ENCODE measurements at regions not wholly inside any gene's neighbourhood (a gene's known extent, or its start where the extent isn't known, plus 50 kb on each side); places are given as distances from the start of the nearest gene placed in this dataset.

DNA sequence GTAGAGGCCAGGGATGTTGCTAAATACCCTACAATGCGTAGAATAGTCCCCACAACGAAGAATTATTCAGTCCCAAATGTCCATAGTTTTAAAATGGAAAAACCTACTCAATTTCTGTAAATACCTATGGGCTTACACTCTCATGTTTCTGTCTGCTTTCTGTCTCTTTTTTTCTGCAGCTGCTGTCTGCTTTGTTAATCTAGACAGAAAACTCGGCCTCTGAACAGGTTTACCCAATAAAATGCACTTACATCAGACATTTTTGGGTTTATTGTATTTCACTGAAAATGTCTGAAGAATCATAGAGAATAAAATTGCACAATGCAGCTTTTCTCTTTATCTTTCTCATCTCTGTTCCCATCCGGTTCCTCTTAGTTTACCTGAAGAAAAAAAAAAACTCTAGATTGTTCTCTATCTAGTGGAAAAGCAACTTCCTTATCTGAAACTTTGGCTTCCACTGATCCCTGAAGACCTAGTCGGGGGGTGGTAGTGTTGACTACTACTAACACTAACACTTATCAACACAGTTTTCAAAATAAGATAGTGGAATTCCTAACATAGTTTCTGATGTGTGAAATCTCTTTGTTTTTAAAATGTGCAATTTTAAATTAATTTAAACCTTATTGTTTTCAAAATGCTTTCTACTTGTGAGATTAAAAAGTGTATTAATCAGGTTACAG is 76.9 kb upstream of the CCDC190 start:
- 90% methylated on average over 5 of the region's 5 CpGs; no CpG with 5 or more reads in 1 of the 2 experiments for WGBS, 2 experiments (ENCODE audit: extremely low coverage in 1 of 2, insufficient coverage in 1 of 2, insufficient read length in 1 of 2, insufficient replicate concordance in 2 of 2, low coverage in 1 of 2, low lambda C conversion rate in 2 of 2, missing lambda C conversion rate in 1 of 2)
- no peak overlapping the region for H2AK5ac ChIP-seq (ENCODE audit: low read depth, low read length)
- H4K20me1 ChIP-seq (replicated peaks in 1 of 2; ENCODE audit: control insufficient read depth in 1 of 2, insufficient read depth in 2 of 2, low read length in 2 of 2) = no peaks in the 10 kb centered on the region
- no peaks in the 10 kb centered on the region for H3K36me3 ChIP-seq (ENCODE audit: control insufficient read depth in 2 of 4, insufficient read depth in 4 of 4, low read length in 3 of 4)
- H4K91ac ChIP-seq (replicated peaks; ENCODE audit: insufficient read length, low read length) = no peak overlapping the region
- no peak overlapping the region for H4K8ac ChIP-seq (ENCODE audit: extremely low read depth, insufficient read depth, low read length)
- H3K4me1 ChIP-seq (replicated peaks in 1 of 4; ENCODE audit: control insufficient read depth in 3 of 4, insufficient read depth in 4 of 4, low read length in 3 of 4) = peaks cover 0 to 2% (median under 1%) of the 10 kb centered on the region in 4 experiments; a peak in 2 of 7 replicates
- no peak overlapping the region for H3K9ac ChIP-seq (replicated peaks in 1 of 4; ENCODE audit: extremely low read depth in 1 of 4, low read depth in 3 of 4, low read length in 3 of 4)
- no peaks in the 10 kb centered on the region for H3K79me1 ChIP-seq (ENCODE audit: low read depth, low read length)
- H3K4ac ChIP-seq (replicated peaks; ENCODE audit: insufficient read length, low read depth, low read length) = no peak overlapping the region
- H3K27ac ChIP-seq (ENCODE audit: low read depth, low read length) = no peak overlapping the region
- CTCF ChIA-PET (ENCODE audit: partially characterized antibody) = interaction anchor here (0.9 to 1.8 kb wide), 2 partner anchors 19 to 237 kb away, joined by 3 to 4 read pairs; no protein-coding TSS in a partner anchor
- no peak overlapping the region for H2BK12ac ChIP-seq (ENCODE audit: low read depth, low read length)
- no peak overlapping the region for H2BK20ac ChIP-seq (ENCODE audit: low read length)
- no peak overlapping the region for H3K4me2 ChIP-seq (ENCODE audit: insufficient read depth in 1 of 2, low read depth in 2 of 2, low read length in 2 of 2)
- POLR2A ChIA-PET (ENCODE audit: partially characterized antibody) = no interaction called here
- no peaks in the 10 kb centered on the region for H3K79me2 ChIP-seq (ENCODE audit: control insufficient read depth in 1 of 2, insufficient read depth in 2 of 2, low read length in 2 of 2)
- no peak overlapping the region for H2BK5ac ChIP-seq (ENCODE audit: low read depth, low read length)
- DNase-seq (ENCODE audit: low read depth in 1 of 2, low spot score in 2 of 2) (no peak), FAIRE-seq (no peak)
- H3K4me3 ChIP-seq (ENCODE audit: extremely low read depth in 1 of 4, insufficient read depth in 2 of 4, low read depth in 3 of 4, low read length in 4 of 4) = no peak overlapping the region
- H2AFZ ChIP-seq (ENCODE audit: low read length) = no peak overlapping the region
- no peak overlapping the region for H4K5ac ChIP-seq (ENCODE audit: insufficient read length, low read depth, low read length)
- H2BK15ac ChIP-seq (ENCODE audit: low read length) = no peak overlapping the region
- TF ChIP-seq, protein P1, sequence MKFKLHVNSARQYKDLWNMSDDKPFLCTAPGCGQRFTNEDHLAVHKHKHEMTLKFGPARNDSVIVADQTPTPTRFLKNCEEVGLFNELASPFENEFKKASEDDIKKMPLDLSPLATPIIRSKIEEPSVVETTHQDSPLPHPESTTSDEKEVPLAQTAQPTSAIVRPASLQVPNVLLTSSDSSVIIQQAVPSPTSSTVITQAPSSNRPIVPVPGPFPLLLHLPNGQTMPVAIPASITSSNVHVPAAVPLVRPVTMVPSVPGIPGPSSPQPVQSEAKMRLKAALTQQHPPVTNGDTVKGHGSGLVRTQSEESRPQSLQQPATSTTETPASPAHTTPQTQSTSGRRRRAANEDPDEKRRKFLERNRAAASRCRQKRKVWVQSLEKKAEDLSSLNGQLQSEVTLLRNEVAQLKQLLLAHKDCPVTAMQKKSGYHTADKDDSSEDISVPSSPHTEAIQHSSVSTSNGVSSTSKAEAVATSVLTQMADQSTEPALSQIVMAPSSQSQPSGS (IDR thresholded peaks at IDR 0.05; ENCODE audit: low read length) = no peak
- TF ChIP-seq HDAC2 (IDR thresholded peaks at IDR 0.05; ENCODE audit: borderline replicate concordance in 1 of 2, low read depth in 2 of 2, low read length in 2 of 2) (no peak), TBP (IDR thresholded peaks at IDR 0.05; ENCODE audit: low read depth, low read length) (no peak), SP4 (IDR thresholded peaks at IDR 0.05; ENCODE audit: low read length) (no peak), RXRA (IDR thresholded peaks at IDR 0.05; ENCODE audit: insufficient read depth, low read depth, low read length) (no peak), CBX8 (IDR thresholded peaks at IDR 0.05; ENCODE audit: borderline replicate concordance, low read depth, low read length) (no peak), TCF12 (IDR thresholded peaks at IDR 0.05; ENCODE audit: low read depth, low read length) (no peak), RNF2 (IDR thresholded peaks at IDR 0.05; ENCODE audit: borderline replicate concordance, low read depth, low read length, missing control alignments, poor library complexity, severe bottlenecking) (no peak), SRF (IDR thresholded peaks at IDR 0.05; ENCODE audit: low read depth, low read length) (no peak), MAFK (IDR thresholded peaks at IDR 0.05; ENCODE audit: low read depth, low read length) (no peak)
- TF ChIP-seq, protein P2, sequence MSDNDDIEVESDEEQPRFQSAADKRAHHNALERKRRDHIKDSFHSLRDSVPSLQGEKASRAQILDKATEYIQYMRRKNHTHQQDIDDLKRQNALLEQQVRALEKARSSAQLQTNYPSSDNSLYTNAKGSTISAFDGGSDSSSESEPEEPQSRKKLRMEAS (IDR thresholded peaks at IDR 0.05) = no peak
- no peaks in the 10 kb centered on the region for H3K27me3 ChIP-seq (replicated peaks in 1 of 4; ENCODE audit: control insufficient read depth in 3 of 4, extremely low read depth in 1 of 4, insufficient read depth in 3 of 4, low read length in 3 of 4)
- no peak overlapping the region for H3K14ac ChIP-seq (ENCODE audit: insufficient read length)
- H3K23ac ChIP-seq (ENCODE audit: insufficient read length) = no peak overlapping the region
- no peak overlapping the region for H3K18ac ChIP-seq (ENCODE audit: extremely low read depth, low read length)
- no peak overlapping the region for H3K56ac ChIP-seq (replicated peaks; ENCODE audit: insufficient read length, low read depth, low read length)
- H3K23me2 ChIP-seq (ENCODE audit: low read depth, low read length) = no peaks in the 10 kb centered on the region
- no peaks in the 10 kb centered on the region for H3K9me3 ChIP-seq (ENCODE audit: insufficient read depth in 2 of 2, low read depth in 1 of 2, low read length in 1 of 2)
- no peak overlapping the region for H2BK120ac ChIP-seq (replicated peaks; ENCODE audit: low read depth, low read length)
